ENCODE measurements at regions not wholly inside any gene's neighbourhood (a gene's known extent, or its start where the extent isn't known, plus 50 kb on each side); places are given as distances from the start of the nearest gene placed in this dataset.

- TF ChIP-seq, protein P1, sequence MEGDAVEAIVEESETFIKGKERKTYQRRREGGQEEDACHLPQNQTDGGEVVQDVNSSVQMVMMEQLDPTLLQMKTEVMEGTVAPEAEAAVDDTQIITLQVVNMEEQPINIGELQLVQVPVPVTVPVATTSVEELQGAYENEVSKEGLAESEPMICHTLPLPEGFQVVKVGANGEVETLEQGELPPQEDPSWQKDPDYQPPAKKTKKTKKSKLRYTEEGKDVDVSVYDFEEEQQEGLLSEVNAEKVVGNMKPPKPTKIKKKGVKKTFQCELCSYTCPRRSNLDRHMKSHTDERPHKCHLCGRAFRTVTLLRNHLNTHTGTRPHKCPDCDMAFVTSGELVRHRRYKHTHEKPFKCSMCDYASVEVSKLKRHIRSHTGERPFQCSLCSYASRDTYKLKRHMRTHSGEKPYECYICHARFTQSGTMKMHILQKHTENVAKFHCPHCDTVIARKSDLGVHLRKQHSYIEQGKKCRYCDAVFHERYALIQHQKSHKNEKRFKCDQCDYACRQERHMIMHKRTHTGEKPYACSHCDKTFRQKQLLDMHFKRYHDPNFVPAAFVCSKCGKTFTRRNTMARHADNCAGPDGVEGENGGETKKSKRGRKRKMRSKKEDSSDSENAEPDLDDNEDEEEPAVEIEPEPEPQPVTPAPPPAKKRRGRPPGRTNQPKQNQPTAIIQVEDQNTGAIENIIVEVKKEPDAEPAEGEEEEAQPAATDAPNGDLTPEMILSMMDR (conservative IDR thresholded peaks at IDR 0.05; ENCODE audit: low read depth, low read length): no peak
- DNase-seq (ENCODE audit: low read depth): no peak
- no peak overlapping the region for H3K4me3 ChIP-seq (ENCODE audit: low read depth, low read length)
Observed at GRCh38 chr1:82044536-82044935, 243.8 kb downstream of the ADGRL2 start.

DNA sequence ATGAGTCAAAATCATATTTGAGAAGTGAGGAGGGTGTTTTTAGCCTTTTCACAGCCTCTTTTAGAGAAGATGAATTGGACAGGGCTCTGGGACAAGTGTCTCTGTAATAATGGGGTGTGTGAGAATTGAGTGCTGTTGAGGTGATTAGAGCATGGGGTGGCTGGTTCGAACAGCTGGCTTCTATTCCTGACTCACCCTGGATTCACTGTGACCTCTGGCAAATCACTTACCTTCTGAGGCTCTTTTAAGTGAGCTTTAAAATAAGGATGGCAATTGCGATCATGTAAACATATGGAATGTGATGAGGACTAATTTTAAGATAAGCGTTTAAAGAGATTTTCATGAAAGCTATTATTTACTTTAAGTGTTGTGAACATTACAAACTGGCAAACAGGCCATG lies 243.4 kb downstream of the ADGRL2 start:
- TF ChIP-seq, protein P1 (conservative IDR thresholded peaks at IDR 0.05; ENCODE audit: low read depth, low read length): no peak
- H3K4me3 ChIP-seq (ENCODE audit: low read depth, low read length): no peak overlapping the region
- DNase-seq (ENCODE audit: low read depth): no peak

DNA sequence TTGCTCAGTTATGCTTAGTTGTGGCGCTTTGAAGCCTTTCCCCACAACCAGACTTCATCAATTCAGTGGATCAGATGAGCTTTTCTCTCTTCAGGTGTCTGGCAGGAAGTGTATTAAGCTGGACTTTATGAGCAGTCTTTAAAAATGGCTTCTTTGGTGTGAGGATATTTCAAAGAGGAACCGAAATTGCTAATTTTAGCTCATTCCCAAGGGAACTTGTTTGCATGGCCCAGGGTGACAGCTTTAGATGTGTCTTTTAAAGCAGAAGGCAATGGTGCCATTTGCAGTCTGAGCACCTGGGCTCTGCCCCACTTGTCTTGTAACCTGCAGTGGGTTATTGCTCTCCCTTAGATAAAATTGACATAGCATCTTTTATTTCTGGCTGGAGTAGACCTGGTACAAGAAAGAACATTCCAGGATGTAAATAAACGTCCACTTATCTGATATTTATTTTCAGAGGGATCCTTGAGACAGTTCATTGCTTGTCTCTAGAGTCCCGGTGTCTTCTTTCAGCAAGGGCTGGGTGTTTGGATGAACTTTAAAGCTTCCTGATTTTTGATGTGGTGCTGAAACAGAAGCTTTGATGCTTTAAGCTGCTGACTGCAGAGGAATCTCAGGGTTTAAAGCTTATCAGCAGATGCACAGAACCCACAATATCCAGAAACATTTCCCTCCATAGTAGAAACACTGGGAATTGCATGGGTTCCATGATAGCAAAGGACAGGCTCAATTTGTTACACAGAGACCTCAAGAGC lies 241.7 kb downstream of the ADGRL2 start:
- DNase-seq (ENCODE audit: low read depth): no peak
- TF ChIP-seq, protein P1 (conservative IDR thresholded peaks at IDR 0.05; ENCODE audit: low read depth, low read length): no peak
- H3K4me3 ChIP-seq (ENCODE audit: low read depth, low read length): no peak overlapping the region

All from epithelial cell of proximal tubule (primary cell).